Epithelial cell of esophagus (primary cell): ENCODE measurements at regions not wholly inside any gene's neighbourhood (a gene's known extent, or its start where the extent isn't known, plus 50 kb on each side); places are given as distances from the start of the nearest gene placed in this dataset.

Experiments used
- DNase-seq: peaks from one replicate; pipeline ENCODE4 v3.0.0; 2010; ENCODE audit warnings: low read depth
- H3K4me3 ChIP-seq: 2 replicates; pipeline ENCODE4 v1.5.1; 2011; ENCODE audit warnings: mild to moderate bottlenecking, low read length, control low read depth
- TF ChIP-seq, protein P1 (sequence below): IDR thresholded peaks from 2 replicates; pipeline ENCODE4 v1.5.1; 2011; ENCODE audit warnings: low read depth, mild to moderate bottlenecking, low read length, control low read depth, inconsistent platforms; ENCODE audit not compliant: insufficient read depth; ENCODE audit errors: missing control alignments

DNA sequence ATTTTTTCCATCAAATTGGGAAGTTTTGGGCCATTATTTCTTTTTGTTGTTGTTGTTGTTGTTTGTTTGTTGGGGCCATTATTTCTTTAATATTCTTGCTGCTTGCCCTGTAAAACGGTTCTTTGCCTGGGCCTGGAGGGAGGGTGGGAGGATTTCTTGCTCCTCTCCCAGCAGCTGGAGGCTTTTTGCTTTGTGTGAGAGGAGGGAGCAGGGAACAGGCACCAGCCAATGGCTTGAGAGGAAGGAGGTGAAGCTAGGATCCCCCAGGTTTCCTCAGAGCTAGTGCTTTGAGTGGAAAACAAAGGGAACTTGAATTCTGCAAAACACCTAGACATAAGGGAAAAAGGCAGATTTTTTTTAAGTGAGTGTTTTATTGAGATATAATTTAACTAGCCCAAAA is 61.2 kb upstream of the DNAJC19 start:
- TF ChIP-seq, protein P1, sequence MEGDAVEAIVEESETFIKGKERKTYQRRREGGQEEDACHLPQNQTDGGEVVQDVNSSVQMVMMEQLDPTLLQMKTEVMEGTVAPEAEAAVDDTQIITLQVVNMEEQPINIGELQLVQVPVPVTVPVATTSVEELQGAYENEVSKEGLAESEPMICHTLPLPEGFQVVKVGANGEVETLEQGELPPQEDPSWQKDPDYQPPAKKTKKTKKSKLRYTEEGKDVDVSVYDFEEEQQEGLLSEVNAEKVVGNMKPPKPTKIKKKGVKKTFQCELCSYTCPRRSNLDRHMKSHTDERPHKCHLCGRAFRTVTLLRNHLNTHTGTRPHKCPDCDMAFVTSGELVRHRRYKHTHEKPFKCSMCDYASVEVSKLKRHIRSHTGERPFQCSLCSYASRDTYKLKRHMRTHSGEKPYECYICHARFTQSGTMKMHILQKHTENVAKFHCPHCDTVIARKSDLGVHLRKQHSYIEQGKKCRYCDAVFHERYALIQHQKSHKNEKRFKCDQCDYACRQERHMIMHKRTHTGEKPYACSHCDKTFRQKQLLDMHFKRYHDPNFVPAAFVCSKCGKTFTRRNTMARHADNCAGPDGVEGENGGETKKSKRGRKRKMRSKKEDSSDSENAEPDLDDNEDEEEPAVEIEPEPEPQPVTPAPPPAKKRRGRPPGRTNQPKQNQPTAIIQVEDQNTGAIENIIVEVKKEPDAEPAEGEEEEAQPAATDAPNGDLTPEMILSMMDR: no peak
- no peak overlapping the region for H3K4me3 ChIP-seq
- no peak for DNase-seq

DNA sequence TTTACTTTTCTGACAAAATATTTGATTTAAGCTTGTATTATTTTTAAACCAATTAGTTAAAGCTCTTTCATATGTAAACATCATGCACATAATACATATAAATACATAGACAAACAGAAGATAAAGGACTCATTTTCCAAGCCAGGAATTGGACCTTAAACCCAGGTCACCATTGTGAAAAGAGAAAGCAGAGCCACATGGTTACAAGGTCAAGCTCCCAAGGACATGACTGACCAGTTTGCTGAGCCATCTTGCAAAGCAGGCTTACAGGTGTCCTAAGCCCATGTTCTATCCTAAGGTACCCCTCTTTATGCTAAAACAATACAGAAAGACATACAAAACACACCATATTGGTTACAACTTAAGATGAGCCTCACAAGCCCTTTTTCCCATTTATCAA is 50.5 kb upstream of the DNAJC19 start:
- no peak overlapping the region for H3K4me3 ChIP-seq
- TF ChIP-seq, protein P1: no peak
- DNase-seq: no peak
